ENCODE measurements at regions not wholly inside any gene's neighbourhood (a gene's known extent, or its start where the extent isn't known, plus 50 kb on each side); places are given as distances from the start of the nearest gene placed in this dataset.
"Not testable (repeated sequence)": the region's sequence is repeated elsewhere in the genome, so short reads cannot be mapped to it uniquely, and the experiment has no call there.

- TF ChIP-seq EZH2 (IDR thresholded peaks at IDR 0.05; ENCODE audit: low read length, missing control alignments); CTCF (conservative IDR thresholded peaks at IDR 0.05 in 1 of 2, IDR thresholded peaks at IDR 0.05 in 1 of 2; ENCODE audit: low read depth in 1 of 2, low read length in 2 of 2): not testable (repeated sequence)
Observed at GRCh38 chr12:115365765-115366164, 681.8 kb upstream of the TBX3 start.

All from fibroblast of lung (primary cell).